Trophoblast cell (in vitro differentiated cells and primary cell): ENCODE measurements at regions not wholly inside any gene's neighbourhood (a gene's known extent, or its start where the extent isn't known, plus 50 kb on each side); places are given as distances from the start of the nearest gene placed in this dataset.

Source experiments
- DNase-seq, 2 donors: peaks; one replicate each; pipeline ENCODE4 v3.0.0-alpha.2; 2016
- H2AFZ ChIP-seq: 2 replicates; pipeline ENCODE4 v1.6.1; 2013; ENCODE audit warnings: low read length, moderate library complexity, mild to moderate bottlenecking; ENCODE audit not compliant: insufficient read depth, poor library complexity
- H2AK5ac ChIP-seq: 2 replicates; pipeline ENCODE4 v1.6.1; 2013; ENCODE audit warnings: mild to moderate bottlenecking, low read length
- H2BK120ac ChIP-seq: 2 replicates; pipeline ENCODE4 v1.6.1; 2013; ENCODE audit warnings: low read length, mild to moderate bottlenecking, moderate library complexity; ENCODE audit not compliant: insufficient read depth, poor library complexity
- H2BK12ac ChIP-seq: 2 replicates; pipeline ENCODE4 v1.6.1; 2013; ENCODE audit warnings: mild to moderate bottlenecking, low read length, moderate library complexity
- H2BK5ac ChIP-seq: 2 replicates; pipeline ENCODE4 v1.6.1; 2013; ENCODE audit warnings: low read length, low read depth, moderate library complexity, mild to moderate bottlenecking; ENCODE audit not compliant: poor library complexity
- H3K14ac ChIP-seq: 2 replicates; pipeline ENCODE4 v1.6.1; 2013; ENCODE audit warnings: mild to moderate bottlenecking, low read length
- H3K18ac ChIP-seq: 2 replicates; pipeline ENCODE4 v1.6.1; 2013; ENCODE audit warnings: mild to moderate bottlenecking, low read length
- H3K23ac ChIP-seq: 2 replicates; pipeline ENCODE4 v1.6.1; 2013; ENCODE audit warnings: low read length
- H3K27ac ChIP-seq: 2 replicates; pipeline ENCODE4 v1.5.1; 2013; ENCODE audit warnings: low read depth, mild to moderate bottlenecking, inconsistent platforms, low read length, moderate library complexity
- H3K27me3 ChIP-seq: 2 replicates; pipeline ENCODE4 v1.6.1; 2013; ENCODE audit warnings: inconsistent platforms, mild to moderate bottlenecking, low read length, moderate library complexity; ENCODE audit not compliant: insufficient read depth
- H3K36me3 ChIP-seq, 2 experiments: 1 replicate in 1 of 2; 2 replicates in 1 of 2; pipeline ENCODE4 v1.6.1; 2013; ENCODE audit warnings: low read length in 2 of 2, mild to moderate bottlenecking in 2 of 2, moderate library complexity in 1 of 2; ENCODE audit not compliant: insufficient read depth in 2 of 2, control insufficient read depth in 1 of 2
- H3K4ac ChIP-seq: 2 replicates; pipeline ENCODE4 v1.6.1; 2013; ENCODE audit warnings: low read depth, mild to moderate bottlenecking, low read length, moderate library complexity
- H3K4me1 ChIP-seq, 2 experiments: 1 replicate in 1 of 2; 2 replicates in 1 of 2; pipeline ENCODE4 v1.6.1; 2013; ENCODE audit warnings: low read length in 2 of 2, mild to moderate bottlenecking in 2 of 2, moderate library complexity in 1 of 2; ENCODE audit not compliant: insufficient read depth in 2 of 2, control insufficient read depth in 1 of 2
- H3K4me2 ChIP-seq: 2 replicates; pipeline ENCODE4 v1.6.1; 2013; ENCODE audit warnings: inconsistent platforms, mild to moderate bottlenecking, low read length, moderate library complexity
- H3K4me3 ChIP-seq: 2 replicates; pipeline ENCODE4 v1.5.1; 2013; ENCODE audit warnings: mild to moderate bottlenecking, low read depth, low read length, inconsistent platforms
- H3K79me1 ChIP-seq: one replicate; pipeline ENCODE4 v1.6.1; 2013; ENCODE audit warnings: low read length
- H3K79me2 ChIP-seq: 2 replicates; pipeline ENCODE4 v1.6.1; 2013; ENCODE audit warnings: low read length, mild to moderate bottlenecking; ENCODE audit not compliant: control insufficient read depth, insufficient read depth, poor library complexity
- H3K9ac ChIP-seq: 2 replicates; pipeline ENCODE4 v1.6.1; 2013; ENCODE audit warnings: mild to moderate bottlenecking, low read length
- H3K9me3 ChIP-seq: 2 replicates; pipeline ENCODE4 v1.6.1; 2013; ENCODE audit warnings: low read depth, mild to moderate bottlenecking, control low read depth, inconsistent platforms, low read length; ENCODE audit not compliant: insufficient read depth
- H4K12ac ChIP-seq: 2 replicates; pipeline ENCODE4 v1.6.1; 2013; ENCODE audit warnings: low read depth, mild to moderate bottlenecking, low read length, moderate library complexity
- H4K8ac ChIP-seq: 2 replicates; pipeline ENCODE4 v1.6.1; 2013; ENCODE audit warnings: low read depth, mild to moderate bottlenecking, low read length, moderate library complexity
- H4K91ac ChIP-seq: one replicate; pipeline ENCODE4 v1.6.1; 2013; ENCODE audit warnings: low read depth, mild to moderate bottlenecking, low read length, moderate library complexity
- WGBS: extraction: QIAGEN DNeasy Blood & Tissue Kit; methylation state at CpG from one replicate; pipeline ENCODE4 v1.1.7; 2013; ENCODE audit warnings: missing lambda C conversion rate; ENCODE audit not compliant: insufficient read length, insufficient coverage; ENCODE audit errors: extremely low coverage; 5-methylcytosine and 5-hydroxymethylcytosine counted together

DNA sequence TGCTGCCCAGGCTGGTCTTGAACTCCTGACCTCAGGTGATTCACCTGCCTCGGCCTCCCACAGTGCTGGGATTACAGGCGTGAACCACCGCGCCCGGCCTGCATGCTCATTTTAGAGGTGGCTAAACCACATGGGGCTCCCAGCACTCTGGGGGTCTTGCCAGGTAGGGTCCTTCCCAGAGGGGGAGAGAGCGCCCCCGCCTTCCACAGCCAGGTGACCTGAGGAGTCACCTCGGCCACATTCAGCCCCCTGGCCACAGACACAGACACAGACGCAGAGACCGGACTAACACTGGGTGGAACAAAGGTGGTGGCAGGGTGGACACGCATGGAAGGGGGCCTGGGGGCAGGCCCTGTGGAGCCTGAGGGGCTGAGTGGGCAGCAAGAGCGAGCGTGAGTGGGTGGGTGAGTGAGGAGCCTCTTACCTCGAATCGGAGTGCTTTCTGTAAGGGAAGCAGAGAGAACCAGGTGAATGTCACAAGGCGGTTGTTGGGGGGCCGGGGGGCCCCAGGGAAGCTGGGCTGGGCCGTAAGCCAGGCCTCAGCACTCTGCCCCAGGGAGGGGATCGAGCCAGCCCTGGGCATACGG is 80.1 kb downstream of the PTPRS start:
- H3K79me1 ChIP-seq, result no peaks in the 10 kb centered on the region
- no peak overlapping the region for H3K27ac ChIP-seq
- no CpG with 5 or more reads among the region's 20 CpGs for WGBS
- H3K23ac ChIP-seq, result no peak overlapping the region
- no peak overlapping the region for H3K14ac ChIP-seq
- DNase-seq, result no peak
- H3K79me2 ChIP-seq, result no peaks in the 10 kb centered on the region
- H2AFZ ChIP-seq, result no peak overlapping the region
- H2AK5ac ChIP-seq, result no peak overlapping the region
- no peak overlapping the region for H4K8ac ChIP-seq
- H3K9me3 ChIP-seq, result peaks cover 3% of the 10 kb centered on the region
- H3K27me3 ChIP-seq, result no peaks in the 10 kb centered on the region
- H3K18ac ChIP-seq, result no peak overlapping the region
- H3K9ac ChIP-seq, result no peak overlapping the region
- no peak overlapping the region for H3K4me3 ChIP-seq
- no peak overlapping the region for H2BK120ac ChIP-seq
- peak overlapping the region; percentile 20 for H4K91ac ChIP-seq
- H3K36me3 ChIP-seq, result peaks cover 4 to 8% of the 10 kb centered on the region in 2 experiments
- no peak overlapping the region for H3K4ac ChIP-seq
- H2BK5ac ChIP-seq, result no peak overlapping the region
- no peak overlapping the region for H2BK12ac ChIP-seq
- H4K12ac ChIP-seq, result no peak overlapping the region
- peaks cover 7 to 8% of the 10 kb centered on the region in 2 experiments for H3K4me1 ChIP-seq
- H3K4me2 ChIP-seq, result no peak overlapping the region

DNA sequence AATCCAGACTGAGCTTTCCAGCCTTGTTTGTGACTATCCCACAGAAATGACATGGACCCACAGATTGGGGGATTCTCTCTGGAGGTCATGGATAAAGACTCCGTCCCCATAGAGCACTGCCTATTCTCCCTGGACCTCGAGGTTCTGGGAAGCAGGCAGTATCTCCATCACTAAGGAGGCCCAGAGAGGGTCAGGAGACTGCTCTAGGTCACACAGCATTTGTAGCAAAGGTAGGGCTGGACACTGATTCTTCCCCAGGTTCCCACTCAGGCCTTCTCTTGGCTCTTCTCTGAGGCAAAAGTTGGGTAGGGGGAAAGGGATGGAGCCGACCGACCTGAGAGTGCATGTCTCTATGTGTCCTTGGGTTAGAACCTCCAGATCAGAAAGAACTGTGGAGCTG is 80.9 kb downstream of the PTPRS start:
- Histone ChIP-seq H4K91ac (no peak overlapping the region), H2BK5ac (no peak overlapping the region), H2AK5ac (no peak overlapping the region), H3K27me3 (no peaks in the 10 kb centered on the region), H2BK120ac (no peak overlapping the region), H2BK12ac (no peak overlapping the region), H4K8ac (no peak overlapping the region), H3K79me2 (no peaks in the 10 kb centered on the region), H3K4me2 (no peak overlapping the region), H3K4me3 (no peak overlapping the region), H3K36me3 (peaks cover 2 to 8% of the 10 kb centered on the region in 2 experiments), H3K14ac (no peak overlapping the region), H3K4me1 (peaks cover 7 to 8% of the 10 kb centered on the region in 2 experiments), H3K9me3 (peaks cover 7% of the 10 kb centered on the region), H3K27ac (no peak overlapping the region), H3K9ac (no peak overlapping the region), H2AFZ (no peak overlapping the region), H4K12ac (no peak overlapping the region), H3K18ac (no peak overlapping the region), H3K79me1 (no peaks in the 10 kb centered on the region), H3K23ac (no peak overlapping the region), H3K4ac (no peak overlapping the region)
- no peak for DNase-seq
- WGBS, result no CpG with 5 or more reads among the region's 4 CpGs

DNA sequence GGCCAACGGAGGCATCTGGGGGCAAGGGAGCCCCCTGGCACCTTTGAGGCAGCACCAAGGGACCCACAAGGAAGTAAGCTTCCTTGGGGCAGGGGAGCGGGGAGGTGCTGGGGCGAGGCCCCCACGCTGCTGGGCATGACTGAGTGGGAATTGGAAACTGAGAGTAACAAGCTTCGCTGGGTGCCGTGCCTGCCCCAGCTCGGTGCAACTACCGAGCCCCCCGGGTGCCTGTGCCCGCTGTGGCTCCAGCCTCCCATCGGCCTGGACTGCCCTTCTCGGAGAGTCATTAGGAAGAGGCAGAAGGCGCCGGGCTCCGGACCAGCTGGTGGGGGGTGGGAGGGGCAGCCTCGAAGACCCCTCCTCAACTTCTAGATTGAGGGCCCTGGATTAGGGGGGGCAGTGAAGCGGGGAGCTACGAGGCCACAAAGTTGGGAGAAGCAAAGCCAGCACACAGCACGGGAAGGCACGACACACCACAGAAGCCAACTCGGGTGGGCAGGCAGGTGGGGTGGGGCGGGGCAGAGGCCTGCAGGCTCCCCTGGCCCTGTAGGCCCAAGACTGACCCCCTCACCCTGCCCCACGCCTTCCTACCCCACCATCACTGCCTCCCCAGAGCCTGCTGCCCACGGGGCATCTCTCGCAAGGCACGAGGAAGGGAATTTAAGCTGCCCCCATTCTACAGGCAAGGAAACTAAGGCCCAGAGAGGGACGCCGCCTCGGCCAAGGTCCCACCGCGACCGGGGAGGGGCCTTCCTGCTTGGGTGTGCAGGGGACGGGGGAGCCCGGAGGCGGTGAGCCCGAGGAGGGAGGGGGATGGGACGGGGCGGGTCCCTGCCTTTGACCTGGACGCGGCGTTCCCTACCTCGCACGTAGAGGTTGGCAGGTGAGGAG is 83.2 kb downstream of the PTPRS start:
- H4K91ac ChIP-seq, result no peak overlapping the region
- no CpG with 5 or more reads among the region's 43 CpGs for WGBS
- no peak overlapping the region for H4K8ac ChIP-seq
- no peak overlapping the region for H3K18ac ChIP-seq
- H3K4ac ChIP-seq, result no peak overlapping the region
- no peak overlapping the region for H4K12ac ChIP-seq
- no peak overlapping the region for H3K14ac ChIP-seq
- peaks cover 0 to 4% of the 10 kb centered on the region in 2 experiments for H3K36me3 ChIP-seq
- H2AFZ ChIP-seq, result no peak overlapping the region
- no peak overlapping the region for H3K9ac ChIP-seq
- no peaks in the 10 kb centered on the region for H3K79me1 ChIP-seq
- H2BK12ac ChIP-seq, result no peak overlapping the region
- H3K4me1 ChIP-seq, result peaks cover 7 to 8% of the 10 kb centered on the region in 2 experiments
- DNase-seq, result no peak
- no peaks in the 10 kb centered on the region for H3K27me3 ChIP-seq
- H2BK120ac ChIP-seq, result no peak overlapping the region
- peaks cover 9% of the 10 kb centered on the region for H3K9me3 ChIP-seq
- no peak overlapping the region for H3K4me3 ChIP-seq
- H3K4me2 ChIP-seq, result no peak overlapping the region
- H3K79me2 ChIP-seq, result no peaks in the 10 kb centered on the region
- no peak overlapping the region for H2BK5ac ChIP-seq
- no peak overlapping the region for H3K27ac ChIP-seq
- no peak overlapping the region for H3K23ac ChIP-seq
- no peak overlapping the region for H2AK5ac ChIP-seq

DNA sequence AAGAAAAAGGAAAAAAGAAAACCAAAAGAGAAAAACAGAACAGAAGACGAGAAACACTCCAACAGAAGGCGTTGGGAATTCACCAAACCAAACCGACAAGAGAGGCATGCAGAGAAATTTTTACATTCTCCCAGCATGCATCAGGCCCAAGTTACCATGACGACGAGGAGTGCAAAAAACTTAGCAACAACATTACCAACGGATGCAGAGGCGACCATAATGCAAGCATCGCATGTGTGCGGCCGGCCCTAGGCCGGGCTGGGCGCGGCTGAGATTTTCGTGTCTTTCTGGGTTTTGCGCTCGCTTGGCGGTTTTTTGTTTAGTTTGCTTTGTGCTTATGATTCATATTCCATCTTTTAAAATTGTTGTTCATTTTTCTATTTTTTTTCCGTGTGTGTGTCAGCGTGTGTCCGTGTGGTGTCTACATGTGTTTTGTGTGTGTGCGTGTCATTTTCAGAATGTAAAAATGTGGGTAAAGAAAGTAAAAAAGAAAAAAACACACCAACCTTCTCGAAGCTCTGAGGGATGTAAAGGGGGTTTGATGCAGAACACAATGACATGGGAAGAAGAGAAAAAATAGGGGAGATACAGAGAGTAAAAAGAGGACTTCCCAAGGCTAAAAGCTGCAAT is 84.9 kb downstream of the PTPRS start:
- Histone ChIP-seq H3K4me2 (no peak overlapping the region), H2BK5ac (no peak overlapping the region), H3K79me2 (no peaks in the 10 kb centered on the region), H3K36me3 (peaks cover 0 to 3% of the 10 kb centered on the region in 2 experiments), H2BK12ac (no peak overlapping the region), H3K18ac (no peak overlapping the region), H4K12ac (no peak overlapping the region), H3K9ac (no peak overlapping the region), H4K91ac (no peak overlapping the region), H2AK5ac (no peak overlapping the region), H3K4me1 (peaks cover 0 to 3% of the 10 kb centered on the region in 2 experiments), H3K14ac (no peak overlapping the region), H3K23ac (no peak overlapping the region), H4K8ac (no peak overlapping the region), H3K9me3 (peaks cover 9% of the 10 kb centered on the region), H3K27me3 (no peaks in the 10 kb centered on the region), H3K79me1 (no peaks in the 10 kb centered on the region), H3K27ac (no peak overlapping the region), H3K4ac (no peak overlapping the region), H2AFZ (no peak overlapping the region), H3K4me3 (peak overlapping the region; percentile 30), H2BK120ac (no peak overlapping the region)
- no CpG with 5 or more reads among the region's 22 CpGs for WGBS
- DNase-seq, result peak; percentile 86 to 98
